ENCODE measurements at regions not wholly inside any gene's neighbourhood (a gene's known extent, or its start where the extent isn't known, plus 50 kb on each side); places are given as distances from the start of the nearest gene placed in this dataset.

DNA sequence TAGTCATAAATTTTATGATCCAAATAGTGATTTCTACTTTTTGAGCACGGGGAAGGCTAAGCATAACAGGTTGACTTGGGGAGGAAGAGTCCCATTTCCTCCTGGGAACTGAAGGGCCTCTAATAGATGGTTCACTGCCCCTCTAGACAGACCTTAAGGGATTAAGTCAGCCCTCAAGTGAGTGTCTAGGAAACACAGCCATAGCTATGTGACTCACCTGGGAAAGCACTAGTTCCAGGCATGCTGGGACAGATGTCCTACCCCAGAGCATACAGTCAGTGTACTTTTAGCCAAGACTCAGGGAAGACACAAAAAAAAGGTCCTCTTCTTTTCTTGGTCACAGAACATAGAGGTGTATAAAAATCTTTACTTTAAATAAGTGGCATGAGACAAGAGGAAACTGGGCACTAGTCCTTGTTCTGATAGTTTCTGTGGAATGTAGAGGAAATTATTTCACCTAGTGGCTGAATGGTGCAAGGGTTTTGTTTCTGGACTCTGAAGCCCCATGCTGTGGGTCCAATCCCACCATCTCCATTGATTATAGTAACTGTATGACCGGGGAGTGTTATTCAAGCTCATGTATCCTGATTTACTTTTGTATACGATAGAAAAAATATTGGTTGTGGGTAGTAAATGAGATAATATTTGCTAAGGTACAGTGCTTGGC is 86.0 kb downstream of the NREP start:
- H3K4me3 ChIP-seq (ENCODE audit: low read length), result no peak overlapping the region
- no CpG with 5 or more reads among the region's 3 CpGs for WGBS (ENCODE audit: extremely low coverage, insufficient coverage, low lambda C conversion rate)

DNA sequence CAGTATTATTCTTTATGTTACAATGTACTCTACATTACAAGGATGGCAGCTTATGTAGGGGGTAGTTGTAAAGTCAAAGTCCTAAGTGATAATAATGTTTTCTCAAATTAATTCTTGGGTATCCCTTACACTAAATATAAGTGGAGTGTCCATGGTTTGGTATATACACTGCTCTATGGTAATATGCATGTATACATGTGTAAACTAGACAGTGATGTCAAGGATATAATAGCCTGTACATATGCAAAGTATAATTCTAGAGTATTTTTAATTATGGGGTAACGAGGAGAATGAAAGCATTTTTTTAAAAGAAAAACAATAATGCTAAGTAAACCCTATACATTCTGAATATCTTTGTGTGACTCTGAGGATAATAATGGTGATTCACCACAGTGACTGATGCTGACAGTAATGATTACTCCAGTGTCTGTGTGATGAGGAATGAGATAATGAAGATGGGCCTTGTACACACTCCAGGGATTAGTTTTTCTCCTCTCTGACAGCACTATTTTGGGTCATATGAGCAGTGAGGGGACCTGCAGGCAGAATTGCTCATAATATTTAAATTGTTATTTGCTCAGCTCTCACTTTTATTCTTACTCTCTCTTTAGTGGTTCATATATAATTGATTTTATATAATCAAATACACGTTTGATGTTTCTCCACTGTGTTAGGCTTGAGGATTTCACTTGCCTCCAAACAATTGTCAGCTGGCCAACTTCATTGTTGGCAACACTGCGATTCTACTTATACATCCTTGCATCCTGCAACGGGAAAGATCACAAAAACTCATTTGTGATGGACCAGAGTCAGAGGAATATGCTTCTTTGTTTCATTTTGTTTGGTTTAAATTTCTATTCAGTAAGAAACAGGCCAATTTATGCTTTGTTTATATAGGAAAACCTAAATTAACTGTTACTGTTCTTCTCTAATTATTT is 88.2 kb downstream of the NREP start:
- H2AK5ac ChIP-seq (ENCODE audit: low read length), result no peak overlapping the region
- no peak overlapping the region for H3K23ac ChIP-seq (ENCODE audit: low read length)
- no peak overlapping the region for H4K8ac ChIP-seq (ENCODE audit: low read depth, low read length)
- no peak overlapping the region for H2BK15ac ChIP-seq (replicated peaks; ENCODE audit: low read depth)
- no peak overlapping the region for H2BK5ac ChIP-seq (ENCODE audit: low read length)
- H3K79me1 ChIP-seq (ENCODE audit: low read length), result no peaks in the 10 kb centered on the region
- H3K4me1 ChIP-seq (ENCODE audit: control insufficient read depth, low read depth, low read length), result no peaks in the 10 kb centered on the region
- no peaks in the 10 kb centered on the region for H3K79me2 ChIP-seq (ENCODE audit: control insufficient read depth, insufficient read depth, low read length)
- H3K27me3 ChIP-seq (ENCODE audit: insufficient read depth, low read length, poor library complexity), result no peaks in the 10 kb centered on the region
- no peak overlapping the region for H2BK120ac ChIP-seq (ENCODE audit: low read depth, low read length)
- no peaks in the 10 kb centered on the region for H3K36me3 ChIP-seq (ENCODE audit: control insufficient read depth, insufficient read depth, low read length)
- H3K18ac ChIP-seq (ENCODE audit: low read length), result no peak overlapping the region
- WGBS (ENCODE audit: extremely low coverage, insufficient coverage, low lambda C conversion rate), result no CpG with 5 or more reads among the region's 4 CpGs
- no peak for DNase-seq
- H3K4ac ChIP-seq (ENCODE audit: low read depth, low read length), result no peak overlapping the region
- H3K4me2 ChIP-seq (ENCODE audit: low read length), result no peak overlapping the region
- no peak overlapping the region for H4K5ac ChIP-seq (ENCODE audit: low read length)
- H3K56ac ChIP-seq (ENCODE audit: low read length), result no peak overlapping the region
- no peak overlapping the region for H3K4me3 ChIP-seq (ENCODE audit: low read length)
- H3K9ac ChIP-seq (ENCODE audit: low read length), result no peak overlapping the region
- no peak overlapping the region for H3K27ac ChIP-seq (ENCODE audit: low read depth, low read length)

More for the DNA sequence above, 86.0 kb downstream of the NREP start:
- H3K79me2 ChIP-seq (ENCODE audit: control insufficient read depth, insufficient read depth, low read length), result no peaks in the 10 kb centered on the region
- H3K27me3 ChIP-seq (ENCODE audit: insufficient read depth, low read length, poor library complexity), result no peaks in the 10 kb centered on the region
- H3K4me2 ChIP-seq (ENCODE audit: low read length), result no peak overlapping the region
- no peak overlapping the region for H4K5ac ChIP-seq (ENCODE audit: low read length)
- no peaks in the 10 kb centered on the region for H3K79me1 ChIP-seq (ENCODE audit: low read length)
- H3K9ac ChIP-seq (ENCODE audit: low read length), result no peak overlapping the region
- H3K36me3 ChIP-seq (ENCODE audit: control insufficient read depth, insufficient read depth, low read length), result no peaks in the 10 kb centered on the region
- H3K18ac ChIP-seq (ENCODE audit: low read length), result no peak overlapping the region
- no peak overlapping the region for H3K27ac ChIP-seq (ENCODE audit: low read depth, low read length)
- no peak overlapping the region for H2BK15ac ChIP-seq (replicated peaks; ENCODE audit: low read depth)
- no peaks in the 10 kb centered on the region for H3K4me1 ChIP-seq (ENCODE audit: control insufficient read depth, low read depth, low read length)
- H2BK120ac ChIP-seq (ENCODE audit: low read depth, low read length), result no peak overlapping the region
- H4K8ac ChIP-seq (ENCODE audit: low read depth, low read length), result no peak overlapping the region
- no peak overlapping the region for H3K23ac ChIP-seq (ENCODE audit: low read length)
- no peak overlapping the region for H2AK5ac ChIP-seq (ENCODE audit: low read length)
- DNase-seq, result no peak
- no peak overlapping the region for H3K56ac ChIP-seq (ENCODE audit: low read length)
- H3K4ac ChIP-seq (ENCODE audit: low read depth, low read length), result no peak overlapping the region
- no peak overlapping the region for H2BK5ac ChIP-seq (ENCODE audit: low read length)

DNA sequence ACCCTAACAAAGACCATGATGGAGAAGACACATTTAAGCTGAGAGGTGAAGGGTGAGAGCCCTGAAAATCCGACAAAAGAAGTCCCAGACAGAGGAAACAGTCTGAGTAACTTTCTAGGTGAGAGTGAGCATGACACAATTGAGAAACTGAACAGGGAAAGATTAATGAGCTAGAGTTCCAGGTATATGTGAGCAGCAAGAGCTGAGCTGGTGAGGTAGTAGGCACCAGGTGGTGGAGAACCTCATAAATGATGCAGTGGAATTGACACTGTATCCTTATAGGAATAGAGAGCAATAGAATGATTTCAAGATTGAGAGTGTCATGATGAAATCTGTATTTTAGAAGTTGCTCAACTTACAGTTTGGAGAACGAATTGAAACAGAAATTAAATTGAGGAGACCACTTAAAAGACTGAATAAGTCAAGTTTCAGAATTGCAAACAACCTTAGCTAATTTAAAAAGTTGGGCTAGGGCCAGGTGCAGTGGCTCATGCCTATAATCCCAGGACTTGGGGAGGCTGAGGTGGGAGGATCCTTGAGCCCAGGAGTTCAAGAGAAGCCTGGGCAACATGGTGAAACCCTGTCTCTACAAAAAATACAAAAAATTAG is 89.8 kb downstream of the NREP start:
- no peak overlapping the region for H2BK120ac ChIP-seq (ENCODE audit: low read depth, low read length)
- no peak overlapping the region for H2BK5ac ChIP-seq (ENCODE audit: low read length)
- no peak for DNase-seq
- H2AK5ac ChIP-seq (ENCODE audit: low read length), result no peak overlapping the region
- H3K36me3 ChIP-seq (ENCODE audit: control insufficient read depth, insufficient read depth, low read length), result no peaks in the 10 kb centered on the region
- no peaks in the 10 kb centered on the region for H3K27me3 ChIP-seq (ENCODE audit: insufficient read depth, low read length, poor library complexity)
- H3K56ac ChIP-seq (ENCODE audit: low read length), result no peak overlapping the region
- no peak overlapping the region for H3K18ac ChIP-seq (ENCODE audit: low read length)
- no peak overlapping the region for H3K9ac ChIP-seq (ENCODE audit: low read length)
- no peak overlapping the region for H4K5ac ChIP-seq (ENCODE audit: low read length)
- no peak overlapping the region for H3K27ac ChIP-seq (ENCODE audit: low read depth, low read length)
- no peak overlapping the region for H2BK15ac ChIP-seq (replicated peaks; ENCODE audit: low read depth)
- H3K79me2 ChIP-seq (ENCODE audit: control insufficient read depth, insufficient read depth, low read length), result no peaks in the 10 kb centered on the region
- H3K4me2 ChIP-seq (ENCODE audit: low read length), result no peak overlapping the region
- no peaks in the 10 kb centered on the region for H3K79me1 ChIP-seq (ENCODE audit: low read length)
- H3K4ac ChIP-seq (ENCODE audit: low read depth, low read length), result no peak overlapping the region
- no peak overlapping the region for H4K8ac ChIP-seq (ENCODE audit: low read depth, low read length)
- no peak overlapping the region for H3K4me3 ChIP-seq (ENCODE audit: low read length)
- no peak overlapping the region for H3K23ac ChIP-seq (ENCODE audit: low read length)
- no CpG with 5 or more reads among the region's 2 CpGs for WGBS (ENCODE audit: extremely low coverage, insufficient coverage, low lambda C conversion rate)
- no peaks in the 10 kb centered on the region for H3K4me1 ChIP-seq (ENCODE audit: control insufficient read depth, low read depth, low read length)

DNA sequence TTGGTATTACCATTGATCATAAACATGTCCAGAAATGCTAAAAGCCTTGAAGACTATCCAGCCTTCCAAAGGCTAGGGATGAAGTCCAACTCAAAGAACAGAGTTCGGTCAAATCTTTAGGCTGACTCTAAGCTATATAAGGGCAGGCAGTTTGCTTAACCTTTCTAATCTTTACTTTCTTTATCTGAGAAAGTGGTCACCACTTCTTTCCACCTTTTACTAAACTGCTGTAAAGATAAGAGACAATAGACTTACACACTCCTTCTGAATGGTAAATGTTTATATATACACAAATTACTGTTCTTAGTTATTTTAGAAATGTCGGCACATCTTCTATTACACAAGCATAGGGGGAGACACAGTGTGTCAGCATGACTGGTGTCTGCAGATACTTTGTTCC is 100.4 kb downstream of the NREP start:
- Histone ChIP-seq H3K27me3 (ENCODE audit: insufficient read depth, low read length, poor library complexity) (no peaks in the 10 kb centered on the region), H3K9ac (ENCODE audit: low read length) (no peak overlapping the region), H2AK5ac (ENCODE audit: low read length) (no peak overlapping the region), H3K4me3 (ENCODE audit: low read length) (no peak overlapping the region), H3K23ac (ENCODE audit: low read length) (no peak overlapping the region), H3K4ac (ENCODE audit: low read depth, low read length) (no peak overlapping the region), H3K27ac (ENCODE audit: low read depth, low read length) (no peak overlapping the region), H2BK15ac (replicated peaks; ENCODE audit: low read depth) (no peak overlapping the region), H3K79me1 (ENCODE audit: low read length) (no peaks in the 10 kb centered on the region), H3K4me1 (ENCODE audit: control insufficient read depth, low read depth, low read length) (no peaks in the 10 kb centered on the region), H3K4me2 (ENCODE audit: low read length) (no peak overlapping the region), H2BK120ac (ENCODE audit: low read depth, low read length) (no peak overlapping the region), H3K36me3 (ENCODE audit: control insufficient read depth, insufficient read depth, low read length) (no peaks in the 10 kb centered on the region), H3K56ac (ENCODE audit: low read length) (no peak overlapping the region), H4K5ac (ENCODE audit: low read length) (no peak overlapping the region), H3K79me2 (ENCODE audit: control insufficient read depth, insufficient read depth, low read length) (no peaks in the 10 kb centered on the region), H3K18ac (ENCODE audit: low read length) (no peak overlapping the region), H4K8ac (ENCODE audit: low read depth, low read length) (no peak overlapping the region), H2BK5ac (ENCODE audit: low read length) (no peak overlapping the region)
- no CpG with 5 or more reads among the region's 2 CpGs for WGBS (ENCODE audit: extremely low coverage, insufficient coverage, low lambda C conversion rate)
- no peak for DNase-seq

DNA sequence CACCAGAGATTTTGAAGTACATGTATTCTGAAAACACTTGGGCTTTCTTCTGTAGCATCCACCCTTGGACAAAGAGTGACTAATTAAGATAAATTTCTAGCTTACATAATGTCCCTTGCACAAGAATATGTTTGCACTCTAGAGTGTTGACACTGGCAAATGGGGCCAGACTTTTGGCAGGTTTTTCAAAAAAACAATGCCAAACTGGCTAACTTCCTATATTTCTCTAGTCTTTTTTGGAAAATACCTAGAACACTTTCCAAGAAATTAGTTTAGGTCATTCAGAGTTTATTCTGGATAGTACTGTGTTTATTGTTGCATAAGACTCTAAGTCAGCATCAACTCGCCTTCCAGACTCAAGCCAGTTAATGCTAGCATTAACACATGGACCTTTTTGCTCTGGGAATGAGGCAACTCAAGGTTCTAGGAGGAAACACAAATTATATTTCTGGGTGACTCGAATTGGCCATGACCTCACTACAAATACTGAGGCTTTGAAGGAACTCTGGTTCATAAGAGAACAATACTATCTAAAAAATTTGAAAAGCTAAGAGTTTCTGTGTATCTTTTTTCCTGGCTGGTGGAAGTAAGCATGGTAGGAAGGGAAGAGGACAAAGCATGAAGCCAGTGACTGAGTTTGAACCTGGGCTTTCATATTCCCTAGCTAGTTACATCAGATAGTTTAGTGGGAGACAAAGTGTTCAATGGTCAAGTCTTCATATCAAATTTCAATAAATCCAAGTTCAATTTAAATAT is 101.6 kb downstream of the NREP start:
- no peaks in the 10 kb centered on the region for H3K79me2 ChIP-seq (ENCODE audit: control insufficient read depth, insufficient read depth, low read length)
- no peak overlapping the region for H3K56ac ChIP-seq (ENCODE audit: low read length)
- H3K27ac ChIP-seq (ENCODE audit: low read depth, low read length), result no peak overlapping the region
- H4K8ac ChIP-seq (ENCODE audit: low read depth, low read length), result no peak overlapping the region
- no peaks in the 10 kb centered on the region for H3K27me3 ChIP-seq (ENCODE audit: insufficient read depth, low read length, poor library complexity)
- no peak overlapping the region for H2AK5ac ChIP-seq (ENCODE audit: low read length)
- no peak overlapping the region for H3K9ac ChIP-seq (ENCODE audit: low read length)
- H4K5ac ChIP-seq (ENCODE audit: low read length), result no peak overlapping the region
- no CpG with 5 or more reads among the region's 2 CpGs for WGBS (ENCODE audit: extremely low coverage, insufficient coverage, low lambda C conversion rate)
- no peak overlapping the region for H3K4ac ChIP-seq (ENCODE audit: low read depth, low read length)
- DNase-seq, result no peak
- no peaks in the 10 kb centered on the region for H3K4me1 ChIP-seq (ENCODE audit: control insufficient read depth, low read depth, low read length)
- no peak overlapping the region for H3K18ac ChIP-seq (ENCODE audit: low read length)
- no peak overlapping the region for H3K4me3 ChIP-seq (ENCODE audit: low read length)
- no peak overlapping the region for H2BK120ac ChIP-seq (ENCODE audit: low read depth, low read length)
- no peaks in the 10 kb centered on the region for H3K36me3 ChIP-seq (ENCODE audit: control insufficient read depth, insufficient read depth, low read length)
- no peak overlapping the region for H3K23ac ChIP-seq (ENCODE audit: low read length)
- no peak overlapping the region for H2BK5ac ChIP-seq (ENCODE audit: low read length)
- no peaks in the 10 kb centered on the region for H3K79me1 ChIP-seq (ENCODE audit: low read length)
- H2BK15ac ChIP-seq (replicated peaks; ENCODE audit: low read depth), result no peak overlapping the region
- H3K4me2 ChIP-seq (ENCODE audit: low read length), result no peak overlapping the region

Data from mesendoderm (in vitro differentiated cells).